HepG2 (cell line): ENCODE measurements at regions not wholly inside any gene's neighbourhood (a gene's known extent, or its start where the extent isn't known, plus 50 kb on each side); places are given as distances from the start of the nearest gene placed in this dataset.

Source experiments
- ATAC-seq: fragments of 200-7000 bp; cut with Tn5 transposase; 3 replicates; pipeline ENCODE4 v1.9.1; 2020; ENCODE audit warnings: mild to moderate bottlenecking, moderate library complexity
- BruUV-seq: library from RNA; stranded (reverse); fragments of 400-500 nt; replicated peaks from 2 replicates; lab custom pipeline; 2021; lab: Mats Ljungman, UMichigan
- CTCF ChIA-PET: fragments of 300-600 bp; formaldehyde crosslinking; extraction: SDS; loops from one replicate; lab custom pipeline; 2021; ENCODE audit warnings: low total read pairs, inconsistent platforms, low intra/inter-chr PET ratio; lab: Yijun Ruan, JAX
- POLR2A ChIA-PET: fragments of 350-600 bp; sonication (Branson Sonifier 250); formaldehyde crosslinking; loops from one replicate; lab custom pipeline; 2020; ENCODE audit warnings: antibody characterized with exemption, inconsistent platforms; lab: Yijun Ruan, JAX
- DNase-seq: peaks from one replicate; pipeline ENCODE4 v3.0.0-alpha.2; 2015; ENCODE audit warnings: low spot score
- FAIRE-seq: peaks from 3 replicates; lab custom pipeline; 2011; peaks lifted over from hg19 to GRCh38; lab: Jason Lieb, UNC
- H2AFZ ChIP-seq: one replicate; pipeline ENCODE4 v1.6.1; 2011; ENCODE audit warnings: low read length, inconsistent platforms
- H3K27ac ChIP-seq: fragments of 300-600 bp; 3 replicates; pipeline ENCODE4 v1.8.0; 2011; ENCODE audit warnings: mixed run types, mild to moderate bottlenecking, mixed read lengths, low read length, inconsistent platforms; ENCODE audit not compliant: insufficient read depth; ENCODE audit errors: extremely low read length
- H3K27me3 ChIP-seq, 2 experiments: fragments of 200-600 bp in 1 of 2; 2 replicates in 1 of 2; 3 replicates in 1 of 2; pipeline versions ENCODE4 v1.6.0 to v1.8.0; 2011; ENCODE audit warnings: low read length in 2 of 2, mild to moderate bottlenecking in 2 of 2, moderate library complexity in 2 of 2, inconsistent platforms in 1 of 2; ENCODE audit not compliant: insufficient read depth in 2 of 2, control insufficient read depth in 1 of 2
- H3K36me3 ChIP-seq, 2 experiments: fragments of 200-600 bp in 1 of 2; replicated peaks in 1 of 2; 2 replicates in 1 of 2; 3 replicates in 1 of 2; pipeline versions ENCODE4 v1.5.1 to v1.8.0; 2011; ENCODE audit warnings: low read length in 2 of 2, inconsistent platforms in 1 of 2; ENCODE audit not compliant: insufficient read depth in 2 of 2, control insufficient read depth in 1 of 2
- H3K4me1 ChIP-seq: 2 replicates; pipeline ENCODE4 v1.5.1; 2012; ENCODE audit warnings: low read length, inconsistent platforms; ENCODE audit not compliant: insufficient read depth
- H3K4me2 ChIP-seq: 2 replicates; pipeline ENCODE4 v1.6.0; 2011; ENCODE audit warnings: low read depth, low read length, inconsistent platforms
- H3K4me3 ChIP-seq, 3 experiments: fragments of 200-600 bp in 1 of 3; sonication (generic), shearing (Covaris generic) in 1 of 3; replicated peaks in 1 of 3; 2 replicates each; pipeline ENCODE4 v1.5.1; 2011 to 2016; ENCODE audit warnings: low read length in 3 of 3, inconsistent platforms in 2 of 3, low read depth in 2 of 3, mild to moderate bottlenecking in 2 of 3, control low read depth in 1 of 3, mixed read lengths in 1 of 3; ENCODE audit not compliant: insufficient read depth in 1 of 3
- H3K79me2 ChIP-seq: one replicate; pipeline ENCODE4 v1.6.1; 2011; ENCODE audit warnings: low read length, inconsistent platforms; ENCODE audit not compliant: insufficient read depth
- H3K9ac ChIP-seq: 2 replicates; pipeline ENCODE4 v1.6.0; 2011; ENCODE audit warnings: mild to moderate bottlenecking, low read depth, low read length, inconsistent platforms; ENCODE audit not compliant: insufficient read depth
- H3K9me3 ChIP-seq: 2 replicates; pipeline ENCODE4 v1.5.1; 2012; ENCODE audit warnings: mild to moderate bottlenecking, low read length
- H4K20me1 ChIP-seq: 2 replicates; pipeline ENCODE4 v1.6.0; 2011; ENCODE audit warnings: inconsistent platforms, mild to moderate bottlenecking, low read length, moderate library complexity; ENCODE audit not compliant: insufficient read depth
- ARID4A ChIP-seq: sonication (generic); formaldehyde crosslinking; IDR thresholded peaks from 2 replicates; pipeline ENCODE4 v1.5.0; 2020; ENCODE audit warnings: mild to moderate bottlenecking, missing genetic modification reagents, borderline replicate concordance
- CHCHD3 ChIP-seq: sonication (generic); formaldehyde crosslinking; IDR thresholded peaks from 2 replicates; pipeline ENCODE4 v1.8.0; 2022; ENCODE audit warnings: mild to moderate bottlenecking, missing genetic modification reagents, moderate library complexity
- NAIF1 ChIP-seq: sonication (generic); formaldehyde crosslinking; IDR thresholded peaks from 2 replicates; pipeline ENCODE4 v1.5.0; 2020; ENCODE audit warnings: mild to moderate bottlenecking, missing genetic modification reagents, borderline replicate concordance
- NR2F2 ChIP-seq: IDR thresholded peaks from 2 replicates; pipeline ENCODE4 v1.6.1; 2012; ENCODE audit warnings: low read depth, inconsistent platforms, borderline replicate concordance
- PATZ1 ChIP-seq: sonication (generic); formaldehyde crosslinking; IDR thresholded peaks from 2 replicates; pipeline ENCODE4 v1.4.0; 2020; ENCODE audit warnings: missing genetic modification reagents
- PRDM10 ChIP-seq: sonication (generic); formaldehyde crosslinking; IDR thresholded peaks from 2 replicates; pipeline ENCODE4 v1.4.0; 2020; ENCODE audit warnings: low read depth, missing genetic modification reagents
- WGBS: methylation state at CpG from one replicate; pipeline ENCODE4 v1.1.6; 2017; ENCODE audit warnings: low lambda C conversion rate; 5-methylcytosine and 5-hydroxymethylcytosine counted together
- in situ Hi-C: cut with HindIII; loops from 2 replicates; pipeline ENCODE4 v1.10.0; 2017; ENCODE audit warnings: low pct_unique_long_range_greater_than_20kb; ENCODE audit not compliant: extremely low pct_ligation_motif_present
- intact Hi-C: fragments of 100-400 bp; cut with micrococcal nuclease; formaldehyde crosslinking; loops from one replicate; pipeline ENCODE4 v1.10.0; 2022; ENCODE audit not compliant: unreplicated experiment

- intact Hi-C loops = no loop called here
- WGBS = 56% methylated on average over 4 of the region's 4 CpGs
- CTCF ChIA-PET = no interaction called here
Measured at GRCh38 chrX:124467202-124467601, 120.8 kb downstream of the SH2D1A start.

GRCh38 chrX:124475358-124475757 lies 129.0 kb downstream of the SH2D1A start:
- ATAC-seq (no peak), DNase-seq (no peak), FAIRE-seq (no peak)
- Histone ChIP-seq H3K27ac (no peak overlapping the region), H4K20me1 (no peaks in the 10 kb centered on the region), H3K4me1 (no peaks in the 10 kb centered on the region), H3K9me3 (no peaks in the 10 kb centered on the region), H2AFZ (no peak overlapping the region), H3K27me3 (no peaks in the 10 kb centered on the region), H3K9ac (no peak overlapping the region), H3K79me2 (no peaks in the 10 kb centered on the region), H3K4me2 (no peak overlapping the region), H3K36me3 (no peaks in the 10 kb centered on the region), H3K4me3 (no peak overlapping the region)
- no TSS peak for BruUV-seq
- POLR2A ChIA-PET = no interaction called here
- intact Hi-C loops = no loop called here
- CTCF ChIA-PET = no interaction called here
- in situ Hi-C loops = no loop called here
- 0% methylated on average over 2 of the region's 2 CpGs for WGBS
- TF ChIP-seq PRDM10 (CRISPR knock-in tag) (no peak), ARID4A (CRISPR knock-in tag) (no peak), NAIF1 (CRISPR knock-in tag) (no peak)

More at GRCh38 chrX:124467202-124467601, 120.8 kb downstream of the SH2D1A start:
- DNase-seq = no peak
- ATAC-seq = no peak
- no peaks in the 10 kb centered on the region for H3K36me3 ChIP-seq
- H3K27ac ChIP-seq = no peak overlapping the region
- H3K9ac ChIP-seq = no peak overlapping the region
- no peaks in the 10 kb centered on the region for H3K79me2 ChIP-seq
- POLR2A ChIA-PET = no interaction called here
- H2AFZ ChIP-seq = no peak overlapping the region
- no peaks in the 10 kb centered on the region for H3K27me3 ChIP-seq
- in situ Hi-C loops = no loop called here
- no peak overlapping the region for H3K4me2 ChIP-seq
- no peak for TF ChIP-seq NR2F2
- no peak for TF ChIP-seq PATZ1
- TF ChIP-seq CHCHD3 (CRISPR knock-in tag) = no peak
- no peaks in the 10 kb centered on the region for H3K9me3 ChIP-seq
- H3K4me1 ChIP-seq = peaks cover 9% of the 10 kb centered on the region; the same call in 1 of the 2 replicates
- no peak for FAIRE-seq
- H3K4me3 ChIP-seq = no peak overlapping the region
- no TSS peak for BruUV-seq
- no peaks in the 10 kb centered on the region for H4K20me1 ChIP-seq
